ENCODE measurements at regions not wholly inside any gene's neighbourhood (a gene's known extent, or its start where the extent isn't known, plus 50 kb on each side); places are given as distances from the start of the nearest gene placed in this dataset.

DNA sequence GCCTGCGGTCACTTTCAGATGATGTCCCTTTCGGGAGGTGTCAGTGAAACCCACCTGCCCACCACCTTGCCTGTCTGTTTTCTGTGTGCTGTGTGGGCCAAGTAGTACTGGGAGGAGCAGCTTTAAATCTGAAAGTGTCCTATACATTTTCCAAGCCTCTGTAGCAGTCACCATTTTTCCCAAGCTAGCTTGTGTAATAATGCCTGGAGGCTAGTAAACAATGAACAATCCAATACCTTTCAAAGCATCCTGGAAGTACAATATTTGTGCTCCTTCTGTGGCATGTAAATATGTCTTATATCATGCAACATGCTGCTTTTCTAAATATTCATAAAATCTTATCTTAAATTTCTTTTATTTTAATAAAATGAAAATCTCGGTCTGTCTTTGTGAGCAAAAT is 111.6 kb upstream of the C1GALT1C1 start:
- Histone ChIP-seq H3K27me3 (ENCODE audit: control insufficient read depth in 2 of 2, insufficient read depth in 2 of 2, low read length in 2 of 2) (no peaks in the 10 kb centered on the region), H3K27ac (ENCODE audit: insufficient read depth, low read depth, low read length) (no peak overlapping the region), H3K9me1 (replicated peaks; ENCODE audit: control insufficient read depth, extremely low read depth, insufficient read depth, low read length) (no peaks in the 10 kb centered on the region), H3K4me2 (ENCODE audit: insufficient read depth, low read length) (no peak overlapping the region), H2AFZ (ENCODE audit: low read depth, low read length) (no peak overlapping the region), H3K9ac (replicated peaks; ENCODE audit: extremely low read depth, insufficient read depth, low read length) (no peak overlapping the region), H3K36me3 (ENCODE audit: control insufficient read depth in 2 of 2, extremely low read depth in 1 of 2, insufficient read depth in 2 of 2, low read length in 2 of 2) (no peaks in the 10 kb centered on the region), H3K4me3 (replicated peaks in 1 of 3; ENCODE audit: insufficient read depth in 1 of 3, low read depth in 1 of 3, low read length in 3 of 3) (no peak overlapping the region), H3K9me3 (replicated peaks; ENCODE audit: control insufficient read depth, insufficient read depth, low read length) (no peaks in the 10 kb centered on the region), H4K20me1 (replicated peaks; ENCODE audit: control insufficient read depth, extremely low read depth, insufficient read depth, low read length) (no peaks in the 10 kb centered on the region), H3K79me2 (ENCODE audit: control insufficient read depth, insufficient read depth, low read length) (no peaks in the 10 kb centered on the region), H3K4me1 (ENCODE audit: control insufficient read depth, extremely low read depth, insufficient read depth, low read length) (peaks cover 14% of the 10 kb centered on the region)
- dilution Hi-C loops (cut with MboI; ENCODE audit: extremely low pct_ligation_motif_present, low sequenced_read_pairs) = no loop called here
- POLR2A ChIA-PET = no interaction called here
- intact Hi-C loops (cut with micrococcal nuclease) = no loop called here
- no TSS peak for BruUV-seq (replicated peaks)
- no peak for DNase-seq (ENCODE audit: low read depth, low spot score)
- TF ChIP-seq, protein P1, sequence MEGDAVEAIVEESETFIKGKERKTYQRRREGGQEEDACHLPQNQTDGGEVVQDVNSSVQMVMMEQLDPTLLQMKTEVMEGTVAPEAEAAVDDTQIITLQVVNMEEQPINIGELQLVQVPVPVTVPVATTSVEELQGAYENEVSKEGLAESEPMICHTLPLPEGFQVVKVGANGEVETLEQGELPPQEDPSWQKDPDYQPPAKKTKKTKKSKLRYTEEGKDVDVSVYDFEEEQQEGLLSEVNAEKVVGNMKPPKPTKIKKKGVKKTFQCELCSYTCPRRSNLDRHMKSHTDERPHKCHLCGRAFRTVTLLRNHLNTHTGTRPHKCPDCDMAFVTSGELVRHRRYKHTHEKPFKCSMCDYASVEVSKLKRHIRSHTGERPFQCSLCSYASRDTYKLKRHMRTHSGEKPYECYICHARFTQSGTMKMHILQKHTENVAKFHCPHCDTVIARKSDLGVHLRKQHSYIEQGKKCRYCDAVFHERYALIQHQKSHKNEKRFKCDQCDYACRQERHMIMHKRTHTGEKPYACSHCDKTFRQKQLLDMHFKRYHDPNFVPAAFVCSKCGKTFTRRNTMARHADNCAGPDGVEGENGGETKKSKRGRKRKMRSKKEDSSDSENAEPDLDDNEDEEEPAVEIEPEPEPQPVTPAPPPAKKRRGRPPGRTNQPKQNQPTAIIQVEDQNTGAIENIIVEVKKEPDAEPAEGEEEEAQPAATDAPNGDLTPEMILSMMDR (IDR thresholded peaks at IDR 0.05; ENCODE audit: extremely low read depth in 1 of 2, insufficient read depth in 1 of 2, low read depth in 1 of 2, low read length in 2 of 2) = no peak
- TF ChIP-seq JUN (IDR thresholded peaks at IDR 0.05; ENCODE audit: borderline replicate concordance, insufficient read depth, insufficient read length, low read depth) (no peak), EZH2 (IDR thresholded peaks at IDR 0.05; ENCODE audit: borderline replicate concordance, low read depth, low read length, severe bottlenecking) (no peak), POLR2A (IDR thresholded peaks at IDR 0.05; ENCODE audit: low read depth, low read length) (no peak), FOS (IDR thresholded peaks at IDR 0.05; ENCODE audit: borderline replicate concordance, insufficient read depth, low read length) (no peak), POLR2AphosphoS5 (IDR thresholded peaks at IDR 0.05; ENCODE audit: insufficient read depth, low read depth, low read length) (no peak), MYC (IDR thresholded peaks at IDR 0.05; ENCODE audit: low read depth, low read length) (no peak), GATA2 (IDR thresholded peaks at IDR 0.05; ENCODE audit: insufficient read depth, insufficient read length, low read depth, low read length) (no peak)
- TF ChIP-seq, protein P2, sequence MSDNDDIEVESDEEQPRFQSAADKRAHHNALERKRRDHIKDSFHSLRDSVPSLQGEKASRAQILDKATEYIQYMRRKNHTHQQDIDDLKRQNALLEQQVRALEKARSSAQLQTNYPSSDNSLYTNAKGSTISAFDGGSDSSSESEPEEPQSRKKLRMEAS (IDR thresholded peaks at IDR 0.05; ENCODE audit: insufficient read depth, insufficient read length) = no peak
- FAIRE-seq = no peak
- CTCF ChIA-PET = interaction anchor here (1.4 kb wide), 1 partner anchor 10 kb away, joined by 3 read pairs; no protein-coding TSS in a partner anchor
